ENCODE measurements at regions not wholly inside any gene's neighbourhood (a gene's known extent, or its start where the extent isn't known, plus 50 kb on each side); places are given as distances from the start of the nearest gene placed in this dataset.

- TF ChIP-seq CTCF (conservative IDR thresholded peaks at IDR 0.05; ENCODE audit: low read depth in 2 of 2), result no peak
- no peak for TF ChIP-seq EZH2 (IDR thresholded peaks at IDR 0.05; ENCODE audit: low read depth, unreplicated experiment)
- TF ChIP-seq POLR2AphosphoS5 (IDR thresholded peaks at IDR 0.05; ENCODE audit: low read depth), result no peak
Observed at GRCh38 chr13:37263871-37264270, 158.4 kb upstream of the CSNK1A1L start.

All from GM23338 (cell line).